HG03558 (cell line): ENCODE measurements at regions not wholly inside any gene's neighbourhood (a gene's known extent, or its start where the extent isn't known, plus 50 kb on each side); places are given as distances from the start of the nearest gene placed in this dataset.

Experiments
- ATAC-seq: cut with Tn5 transposase; IDR thresholded peaks from one replicate; pipeline ENCODE4 v1.9.1; 2021; ENCODE audit warnings: moderate number of reproducible peaks; ENCODE audit not compliant: unreplicated experiment; ENCODE audit errors: extremely low read depth

GRCh38 chr3:23663661-23664186 lies 142.0 kb upstream of the UBE2E1 start:
- ATAC-seq, result no peak

DNA sequence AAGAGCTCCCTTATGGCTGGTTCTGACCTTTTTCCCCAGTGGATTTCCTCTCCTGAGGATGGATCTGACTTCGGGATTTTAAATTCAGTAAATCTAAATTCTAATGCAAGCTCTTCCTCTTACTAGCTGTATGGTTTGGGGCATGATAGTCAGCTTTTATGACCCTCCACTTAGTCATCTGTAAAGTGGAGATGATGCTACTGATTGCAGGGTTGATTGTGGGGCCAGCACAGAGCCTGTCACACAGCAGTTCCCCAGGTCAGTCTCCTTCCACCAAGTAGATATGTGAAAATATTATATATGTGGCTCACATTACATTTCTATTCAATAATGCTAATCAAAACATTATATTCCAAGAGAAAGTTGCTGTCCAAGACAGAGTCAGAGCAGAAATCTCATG lies 141.3 kb upstream of the UBE2E1 start:
- ATAC-seq, result no peak

DNA sequence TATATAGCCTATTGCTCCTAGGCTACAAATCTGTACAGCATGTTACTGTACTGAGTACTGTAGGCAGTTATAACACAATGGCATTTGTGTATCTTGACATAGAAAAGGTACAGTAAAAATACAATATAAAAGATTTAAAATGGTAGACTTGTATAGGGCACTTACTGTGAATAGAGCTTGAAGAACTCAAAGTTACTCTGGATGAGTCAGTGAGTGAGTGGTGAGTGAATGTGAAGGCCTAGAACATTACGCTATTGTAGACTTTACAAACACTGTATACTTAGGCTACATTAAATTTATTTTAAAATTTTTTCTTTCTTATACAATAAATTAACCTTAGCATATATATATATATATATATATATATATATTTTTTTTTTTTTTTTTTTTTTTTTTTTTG lies 140.0 kb upstream of the UBE2E1 start:
- no peak for ATAC-seq

DNA sequence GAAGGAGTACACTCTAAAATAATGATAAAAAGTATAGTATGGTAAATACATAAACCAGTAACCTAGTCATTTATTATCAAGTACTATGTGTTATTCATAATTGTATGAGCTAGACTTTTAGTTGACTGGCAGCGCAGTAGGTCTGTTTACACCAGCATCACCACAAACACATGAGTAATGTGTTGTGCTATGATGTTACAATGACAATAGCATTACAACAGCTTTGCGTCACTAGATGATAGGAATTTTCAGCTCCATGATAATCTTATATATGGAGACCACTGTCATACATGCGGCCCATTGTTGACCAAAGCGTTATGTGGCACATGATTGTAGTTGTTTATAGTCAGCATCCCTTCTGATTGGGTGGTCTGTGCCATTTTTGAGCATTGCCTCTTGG lies 138.9 kb upstream of the UBE2E1 start:
- ATAC-seq, result no peak

DNA sequence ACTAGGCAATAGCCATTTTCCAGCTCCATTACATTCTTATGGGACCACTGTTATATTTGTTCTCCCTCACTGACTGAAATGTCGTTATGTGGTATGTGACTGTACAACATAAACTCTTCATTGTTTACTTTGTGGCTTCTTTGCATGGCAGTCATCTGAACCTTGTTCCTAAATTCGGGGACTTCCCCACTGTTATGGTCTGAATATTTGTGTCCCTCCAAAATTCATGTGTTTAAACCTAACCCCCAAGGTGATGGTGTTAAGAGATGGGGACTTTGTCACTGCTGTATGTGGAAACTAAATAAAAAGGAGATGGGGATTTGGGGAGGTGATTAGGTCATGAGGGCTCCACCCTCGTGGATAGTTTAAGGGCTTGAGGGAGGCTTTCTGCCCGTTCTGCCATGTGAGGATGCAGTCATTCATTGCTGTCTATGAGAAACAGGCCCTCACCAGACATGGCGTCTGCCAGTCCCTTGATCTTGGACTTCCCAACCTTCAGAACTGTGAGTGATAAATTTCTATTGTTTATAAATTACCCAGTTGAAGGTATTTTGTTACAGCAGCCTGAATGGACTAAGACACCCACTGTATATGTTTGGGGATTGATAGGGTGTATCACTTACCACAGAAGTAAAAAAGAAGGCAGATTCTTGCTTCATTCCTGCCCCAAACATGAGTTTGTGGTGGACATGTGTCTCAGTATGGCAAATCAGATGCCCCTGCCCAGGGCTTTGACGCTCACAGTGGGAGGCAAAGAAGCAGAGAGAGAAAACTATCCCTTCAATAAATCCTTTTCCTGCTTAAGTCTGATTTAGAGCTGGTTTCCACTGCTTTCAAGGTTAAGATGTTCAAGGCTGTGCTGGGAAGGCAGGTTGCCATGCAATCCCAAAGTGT lies 138.0 kb upstream of the UBE2E1 start:
- ATAC-seq, result no peak

DNA sequence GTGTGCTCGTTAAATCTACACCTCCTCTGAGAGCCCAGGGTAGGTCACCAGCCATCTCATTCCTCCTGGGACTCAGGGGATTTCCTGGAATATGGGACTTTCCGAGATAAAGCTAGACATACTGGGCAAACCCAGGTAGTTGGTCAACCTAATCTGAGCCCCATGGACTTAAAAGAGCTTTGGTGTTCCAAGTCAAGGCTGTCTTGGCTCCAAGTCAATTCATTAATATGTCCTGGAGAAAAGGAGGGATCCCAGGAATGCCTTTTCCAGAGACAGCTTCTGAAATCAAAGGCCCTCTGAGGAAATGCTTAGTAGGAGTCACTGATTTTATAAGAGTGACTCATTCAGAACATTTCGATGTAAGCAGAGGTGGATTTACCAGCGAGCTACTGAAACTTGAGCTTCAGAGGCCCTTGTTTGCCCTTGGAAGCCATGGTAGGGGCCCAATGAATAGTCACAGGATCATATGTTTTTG lies 137.3 kb upstream of the UBE2E1 start:
- no peak for ATAC-seq

DNA sequence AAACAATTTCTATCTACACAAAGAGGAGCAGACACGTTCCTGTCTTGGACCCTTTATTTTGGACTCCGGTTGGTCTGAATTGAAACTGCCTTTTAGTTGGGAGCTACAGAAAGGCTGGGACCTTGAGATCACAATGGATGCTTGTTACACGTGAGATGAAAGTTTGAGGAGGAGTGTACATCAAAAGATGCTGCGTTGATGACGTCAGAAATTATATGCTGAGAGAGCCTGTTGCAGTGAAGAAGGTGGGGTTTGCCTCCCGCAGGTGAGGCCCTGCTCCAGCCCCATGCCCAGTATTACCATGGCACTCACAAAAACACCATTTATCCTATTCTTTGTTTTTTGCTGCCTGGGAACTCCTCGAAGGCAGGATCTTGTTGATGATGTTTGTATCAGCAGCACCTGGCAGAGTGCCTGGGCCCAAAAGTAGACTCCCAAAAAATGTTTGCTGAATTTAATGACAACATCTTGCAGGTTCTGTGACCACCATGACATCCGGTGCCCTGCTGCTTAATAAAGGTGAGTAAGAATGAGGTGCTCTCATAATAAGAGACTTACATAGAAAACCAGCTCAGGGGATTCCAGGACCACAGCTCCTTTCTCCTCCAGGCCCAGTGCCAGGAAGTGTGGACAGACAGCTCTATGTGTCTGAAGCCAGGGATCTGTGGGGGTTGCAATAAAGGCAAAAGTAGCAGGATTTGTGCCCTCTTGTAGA lies 136.1 kb upstream of the UBE2E1 start:
- ATAC-seq, result no peak

GRCh38 chr3:23671851-23672589 lies 133.7 kb upstream of the UBE2E1 start:
- no peak for ATAC-seq

DNA sequence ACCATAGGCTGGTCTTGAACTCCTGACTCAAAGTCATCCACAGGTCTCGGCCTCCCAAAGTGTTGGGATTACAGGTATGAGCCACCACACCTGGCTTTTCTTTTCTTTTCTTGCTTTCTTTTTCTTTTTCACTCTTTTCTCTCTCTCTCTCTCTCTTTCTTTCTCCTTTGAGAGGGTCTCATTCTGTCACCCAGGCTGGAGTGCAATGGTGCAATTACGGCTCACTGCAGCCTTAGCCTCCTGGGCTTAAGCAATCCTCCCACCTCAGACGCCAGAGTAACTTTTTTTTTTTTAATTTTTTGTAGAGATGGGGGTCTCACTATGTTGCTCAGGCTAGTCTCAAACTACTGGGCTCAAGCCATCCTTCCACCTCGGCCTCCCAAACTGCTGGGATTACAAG lies 133.1 kb upstream of the UBE2E1 start:
- ATAC-seq, result no peak

DNA sequence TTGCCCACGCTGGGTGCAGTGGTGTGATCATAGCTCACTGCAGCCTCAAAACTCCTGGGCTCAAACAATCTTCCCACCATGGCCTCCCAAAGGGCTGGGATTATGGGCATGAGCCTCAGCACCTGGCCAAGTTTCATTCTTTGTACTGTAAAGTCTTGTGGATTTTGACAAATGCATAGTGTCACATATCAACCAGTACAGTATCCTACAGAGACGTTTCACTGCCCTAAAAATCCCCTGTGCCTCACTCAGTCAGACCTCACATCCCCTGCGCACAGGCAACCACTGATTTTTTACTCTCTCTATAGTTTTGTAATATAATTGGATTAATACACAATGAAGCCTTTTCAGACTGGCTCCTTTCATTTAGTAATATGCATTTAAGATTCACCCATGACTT lies 130.7 kb upstream of the UBE2E1 start:
- no peak for ATAC-seq

GRCh38 chr3:23676093-23676492 lies 129.7 kb upstream of the UBE2E1 start:
- no peak for ATAC-seq

DNA sequence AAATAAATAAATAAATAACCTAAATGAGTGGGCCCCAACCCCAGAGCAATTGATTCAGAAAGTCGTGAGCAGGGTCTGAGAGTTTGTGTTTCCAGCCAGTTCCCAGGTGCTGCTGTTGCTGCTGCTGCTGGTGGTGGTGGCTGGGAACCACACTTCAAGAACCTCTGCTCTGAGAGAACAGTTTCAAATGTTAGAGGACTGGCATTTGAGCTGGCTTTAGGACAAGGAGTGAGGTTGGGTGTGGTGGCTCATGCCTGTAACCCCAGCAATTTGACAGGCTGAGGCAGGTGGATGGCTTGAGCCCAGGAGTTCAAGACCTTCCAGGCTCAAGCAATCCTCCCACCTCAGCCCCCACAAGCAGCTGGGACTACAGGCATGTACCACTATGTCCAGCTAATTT lies 123.1 kb upstream of the UBE2E1 start:
- no peak for ATAC-seq

GRCh38 chr3:23685541-23686258 lies 120.1 kb upstream of the UBE2E1 start:
- ATAC-seq, result no peak

DNA sequence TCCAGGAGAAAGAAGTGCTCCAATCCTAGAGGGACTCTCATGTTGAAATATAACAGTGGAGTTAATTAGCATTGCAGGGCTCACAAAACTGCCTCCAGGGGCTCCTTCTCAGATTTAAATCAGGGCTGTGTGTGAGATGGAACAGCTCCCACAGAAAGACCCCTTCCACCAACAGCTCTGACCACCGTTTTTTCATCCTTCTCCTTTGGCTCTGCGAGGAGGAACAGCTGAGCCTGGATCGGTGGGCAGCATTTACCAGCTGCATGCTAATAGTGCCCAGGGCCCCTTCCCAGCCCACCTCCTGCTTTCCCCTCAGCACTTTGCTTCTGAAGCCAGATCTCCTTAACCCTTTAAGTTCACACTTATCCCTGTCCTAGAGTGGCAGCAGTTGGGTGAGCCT lies 119.2 kb upstream of the UBE2E1 start:
- ATAC-seq, result no peak

GRCh38 chr3:23691357-23691895 lies 114.3 kb upstream of the UBE2E1 start:
- no peak for ATAC-seq

- no peak for ATAC-seq
These were observed 108.9 kb upstream of the UBE2E1 start for GRCh38 chr3:23696842-23697241.

- no peak for ATAC-seq
These were observed 108.3 kb upstream of the UBE2E1 start for GRCh38 chr3:23697416-23697815.

DNA sequence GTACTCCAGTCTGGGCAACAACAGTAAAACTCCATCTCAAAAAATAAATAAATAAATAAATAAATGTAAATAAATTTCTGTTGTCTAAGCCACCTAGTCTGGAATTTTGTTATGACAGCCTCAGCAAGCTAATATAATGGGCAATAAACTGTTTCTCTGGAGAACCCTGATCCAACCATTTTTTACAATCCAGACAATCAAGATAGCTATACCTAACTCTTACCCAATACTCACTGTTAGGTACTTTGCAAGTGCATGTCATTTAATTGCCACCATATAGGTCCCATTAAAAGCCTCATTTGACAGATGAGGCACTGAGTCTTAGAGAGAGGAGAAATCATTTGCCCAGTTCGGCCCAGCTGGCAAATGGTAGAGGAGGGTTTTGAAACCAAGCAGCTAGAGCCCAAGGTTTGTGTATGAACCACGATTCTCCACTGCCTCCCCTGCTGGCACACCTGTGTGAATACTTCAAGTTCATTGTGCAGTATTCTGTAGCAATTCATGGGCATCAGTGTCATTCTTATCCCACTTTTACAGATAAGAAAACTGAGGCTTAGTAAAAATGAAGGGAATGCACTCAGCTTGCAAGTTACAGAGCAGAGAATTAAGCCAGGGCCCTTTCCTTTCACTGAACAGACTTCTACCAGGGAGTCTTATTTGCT lies 107.0 kb upstream of the UBE2E1 start:
- no peak for ATAC-seq

GRCh38 chr3:23700616-23701015 lies 105.1 kb upstream of the UBE2E1 start:
- no peak for ATAC-seq
